HG03196 (cell line): ENCODE measurements at regions not wholly inside any gene's neighbourhood (a gene's known extent, or its start where the extent isn't known, plus 50 kb on each side); places are given as distances from the start of the nearest gene placed in this dataset.
"Not testable (repeated sequence)": the region's sequence is repeated elsewhere in the genome, so short reads cannot be mapped to it uniquely, and the experiment has no call there.

ENCODE experiments used
- ATAC-seq: cut with Tn5 transposase; IDR thresholded peaks from one replicate; pipeline ENCODE4 v1.9.1; 2021; ENCODE audit not compliant: unreplicated experiment

GRCh38 chr6:165765256-165765655, 102.2 kb upstream of the PDE10A start:
- not testable (repeated sequence) for ATAC-seq

GRCh38 chr6:165762876-165763275, 99.8 kb upstream of the PDE10A start:
- no peak for ATAC-seq

- ATAC-seq = no peak
These were observed 99.1 kb upstream of the PDE10A start for GRCh38 chr6:165762125-165762524.

- no peak for ATAC-seq
These were observed 97.8 kb upstream of the PDE10A start for GRCh38 chr6:165760803-165761185.

- ATAC-seq = no peak
These were observed 97.2 kb upstream of the PDE10A start for GRCh38 chr6:165760126-165760802.

GRCh38 chr6:165758441-165758840, 95.4 kb upstream of the PDE10A start:
- no peak for ATAC-seq

GRCh38 chr6:165755583-165755982, 92.5 kb upstream of the PDE10A start:
- no peak for ATAC-seq

GRCh38 chr6:165753506-165753905, 90.5 kb upstream of the PDE10A start:
- ATAC-seq = no peak

- ATAC-seq = no peak
These were observed 89.4 kb upstream of the PDE10A start for GRCh38 chr6:165752451-165752850.

GRCh38 chr6:165751486-165751885, 88.4 kb upstream of the PDE10A start:
- no peak for ATAC-seq

- no peak for ATAC-seq
These were observed 86.1 kb upstream of the PDE10A start for GRCh38 chr6:165749163-165749562.

GRCh38 chr6:165748390-165748789, 85.3 kb upstream of the PDE10A start:
- no peak for ATAC-seq

- no peak for ATAC-seq
These were observed 84.9 kb upstream of the PDE10A start for GRCh38 chr6:165747963-165748362.

GRCh38 chr6:165746331-165746730, 83.3 kb upstream of the PDE10A start:
- ATAC-seq = no peak

GRCh38 chr6:165745492-165745891, 82.5 kb upstream of the PDE10A start:
- ATAC-seq = no peak

- no peak for ATAC-seq
These were observed 81.7 kb upstream of the PDE10A start for GRCh38 chr6:165744555-165745228.

- no peak for ATAC-seq
These were observed 80.4 kb upstream of the PDE10A start for GRCh38 chr6:165743366-165743898.

- ATAC-seq = no peak
These were observed 79.0 kb upstream of the PDE10A start for GRCh38 chr6:165742047-165742446.

GRCh38 chr6:165737396-165737795, 74.4 kb upstream of the PDE10A start:
- ATAC-seq = no peak

GRCh38 chr6:165735065-165735464, 72.0 kb upstream of the PDE10A start:
- no peak for ATAC-seq

GRCh38 chr6:165733489-165733791, 70.4 kb upstream of the PDE10A start:
- ATAC-seq = no peak

GRCh38 chr6:165732696-165733488, 69.9 kb upstream of the PDE10A start:
- no peak for ATAC-seq
